ENCODE measurements at regions not wholly inside any gene's neighbourhood (a gene's known extent, or its start where the extent isn't known, plus 50 kb on each side); places are given as distances from the start of the nearest gene placed in this dataset.

- DNase-seq (ENCODE audit: unreplicated experiment) = no peak
- BruUV-seq (replicated peaks) = no TSS peak
- Mint-ChIP-seq H3K9me3 (ENCODE audit: unreplicated experiment) (no peaks in the 10 kb centered on the region), H3K27me3 (ENCODE audit: insufficient read depth, unreplicated experiment) (no peaks in the 10 kb centered on the region), H3K4me3 (ENCODE audit: unreplicated experiment) (no peak overlapping the region), H3K4me1 (ENCODE audit: insufficient read depth, unreplicated experiment) (peaks cover 19% of the 10 kb centered on the region), H3K36me3 (ENCODE audit: insufficient read depth, unreplicated experiment) (no peaks in the 10 kb centered on the region), H3K27ac (ENCODE audit: low read depth, unreplicated experiment) (no peak overlapping the region)
- ChIA-PET POLR2A (no interaction called here), CTCF (no interaction called here)
- no peak for TF ChIP-seq CTCF (IDR thresholded peaks at IDR 0.05; ENCODE audit: unreplicated experiment)
- intact Hi-C loops (cut with micrococcal nuclease) = no loop called here
Measured at GRCh38 chr10:64156166-64156565, 635.0 kb downstream of the REEP3 start.

- no peaks in the 10 kb centered on the region for H3K27me3 Mint-ChIP-seq (ENCODE audit: insufficient read depth, unreplicated experiment)
- ChIA-PET CTCF (interaction anchor here (0.5 kb wide), 1 partner anchor 564 kb away, joined by 3 read pairs; no protein-coding TSS in a partner anchor), POLR2A (interaction anchor here (0.7 kb wide), 1 partner anchor 12 kb away, joined by 3 read pairs; no protein-coding TSS in a partner anchor)
- H3K9me3 Mint-ChIP-seq (ENCODE audit: unreplicated experiment) = no peaks in the 10 kb centered on the region
- intact Hi-C loops (cut with micrococcal nuclease) = no loop called here
- H3K36me3 Mint-ChIP-seq (ENCODE audit: insufficient read depth, unreplicated experiment) = no peaks in the 10 kb centered on the region
- H3K27ac Mint-ChIP-seq (ENCODE audit: low read depth, unreplicated experiment) = no peak overlapping the region
- TF ChIP-seq CTCF (IDR thresholded peaks at IDR 0.05; ENCODE audit: unreplicated experiment) = no peak
- H3K4me3 Mint-ChIP-seq (ENCODE audit: unreplicated experiment) = no peak overlapping the region
- BruUV-seq (replicated peaks) = no TSS peak
- peaks cover 12% of the 10 kb centered on the region for H3K4me1 Mint-ChIP-seq (ENCODE audit: insufficient read depth, unreplicated experiment)
- DNase-seq (ENCODE audit: unreplicated experiment) = no peak
Measured at GRCh38 chr10:64158551-64158950, 637.4 kb downstream of the REEP3 start.

- ChIA-PET POLR2A (no interaction called here), CTCF (no interaction called here)
- DNase-seq (ENCODE audit: unreplicated experiment) = no peak
- no TSS peak for BruUV-seq (replicated peaks)
- H3K27me3 Mint-ChIP-seq (ENCODE audit: insufficient read depth, unreplicated experiment) = no peaks in the 10 kb centered on the region
- peaks cover 12% of the 10 kb centered on the region for H3K4me1 Mint-ChIP-seq (ENCODE audit: insufficient read depth, unreplicated experiment)
- no peak overlapping the region for H3K27ac Mint-ChIP-seq (ENCODE audit: low read depth, unreplicated experiment)
- H3K36me3 Mint-ChIP-seq (ENCODE audit: insufficient read depth, unreplicated experiment) = no peaks in the 10 kb centered on the region
- intact Hi-C loops (cut with micrococcal nuclease) = no loop called here
- no peak for TF ChIP-seq CTCF (IDR thresholded peaks at IDR 0.05; ENCODE audit: unreplicated experiment)
- no peaks in the 10 kb centered on the region for H3K9me3 Mint-ChIP-seq (ENCODE audit: unreplicated experiment)
- no peak overlapping the region for H3K4me3 Mint-ChIP-seq (ENCODE audit: unreplicated experiment)
Measured at GRCh38 chr10:64159910-64160872, 639.0 kb downstream of the REEP3 start.

GRCh38 chr10:64170791-64171190 lies 649.6 kb downstream of the REEP3 start:
- intact Hi-C loops (cut with micrococcal nuclease) = no loop called here
- Mint-ChIP-seq H3K9me3 (ENCODE audit: unreplicated experiment) (no peaks in the 10 kb centered on the region), H3K36me3 (ENCODE audit: insufficient read depth, unreplicated experiment) (no peaks in the 10 kb centered on the region), H3K27me3 (ENCODE audit: insufficient read depth, unreplicated experiment) (no peaks in the 10 kb centered on the region), H3K4me1 (ENCODE audit: insufficient read depth, unreplicated experiment) (peaks cover 12% of the 10 kb centered on the region), H3K4me3 (ENCODE audit: unreplicated experiment) (no peak overlapping the region), H3K27ac (ENCODE audit: low read depth, unreplicated experiment) (no peak overlapping the region)
- no peak for DNase-seq (ENCODE audit: unreplicated experiment)
- no TSS peak for BruUV-seq (replicated peaks)
- TF ChIP-seq CTCF (IDR thresholded peaks at IDR 0.05; ENCODE audit: unreplicated experiment) = no peak
- ChIA-PET CTCF (no interaction called here), POLR2A (interaction anchor here (0.7 kb wide), 1 partner anchor 163 kb away, joined by 3 read pairs; no protein-coding TSS in a partner anchor)

Data from MCF 10A (cell line).